ENCODE measurements at regions not wholly inside any gene's neighbourhood (a gene's known extent, or its start where the extent isn't known, plus 50 kb on each side); places are given as distances from the start of the nearest gene placed in this dataset.

GRCh38 chr22:47567126-47568090, 805.0 kb downstream of the TBC1D22A start (continued):
- TF ChIP-seq, protein P1, sequence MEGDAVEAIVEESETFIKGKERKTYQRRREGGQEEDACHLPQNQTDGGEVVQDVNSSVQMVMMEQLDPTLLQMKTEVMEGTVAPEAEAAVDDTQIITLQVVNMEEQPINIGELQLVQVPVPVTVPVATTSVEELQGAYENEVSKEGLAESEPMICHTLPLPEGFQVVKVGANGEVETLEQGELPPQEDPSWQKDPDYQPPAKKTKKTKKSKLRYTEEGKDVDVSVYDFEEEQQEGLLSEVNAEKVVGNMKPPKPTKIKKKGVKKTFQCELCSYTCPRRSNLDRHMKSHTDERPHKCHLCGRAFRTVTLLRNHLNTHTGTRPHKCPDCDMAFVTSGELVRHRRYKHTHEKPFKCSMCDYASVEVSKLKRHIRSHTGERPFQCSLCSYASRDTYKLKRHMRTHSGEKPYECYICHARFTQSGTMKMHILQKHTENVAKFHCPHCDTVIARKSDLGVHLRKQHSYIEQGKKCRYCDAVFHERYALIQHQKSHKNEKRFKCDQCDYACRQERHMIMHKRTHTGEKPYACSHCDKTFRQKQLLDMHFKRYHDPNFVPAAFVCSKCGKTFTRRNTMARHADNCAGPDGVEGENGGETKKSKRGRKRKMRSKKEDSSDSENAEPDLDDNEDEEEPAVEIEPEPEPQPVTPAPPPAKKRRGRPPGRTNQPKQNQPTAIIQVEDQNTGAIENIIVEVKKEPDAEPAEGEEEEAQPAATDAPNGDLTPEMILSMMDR (conservative IDR thresholded peaks at IDR 0.05; ENCODE audit: low read depth in 2 of 2) = no peak
- TF ChIP-seq ZNF114 (CRISPR knock-in tag; IDR thresholded peaks at IDR 0.05) = no peak
- TF ChIP-seq STAT1 (IDR thresholded peaks at IDR 0.05; ENCODE audit: unreplicated experiment) = no peak
- no peak for TF ChIP-seq NANOG (IDR thresholded peaks at IDR 0.05; ENCODE audit: borderline replicate concordance)
- TF ChIP-seq, protein P2, sequence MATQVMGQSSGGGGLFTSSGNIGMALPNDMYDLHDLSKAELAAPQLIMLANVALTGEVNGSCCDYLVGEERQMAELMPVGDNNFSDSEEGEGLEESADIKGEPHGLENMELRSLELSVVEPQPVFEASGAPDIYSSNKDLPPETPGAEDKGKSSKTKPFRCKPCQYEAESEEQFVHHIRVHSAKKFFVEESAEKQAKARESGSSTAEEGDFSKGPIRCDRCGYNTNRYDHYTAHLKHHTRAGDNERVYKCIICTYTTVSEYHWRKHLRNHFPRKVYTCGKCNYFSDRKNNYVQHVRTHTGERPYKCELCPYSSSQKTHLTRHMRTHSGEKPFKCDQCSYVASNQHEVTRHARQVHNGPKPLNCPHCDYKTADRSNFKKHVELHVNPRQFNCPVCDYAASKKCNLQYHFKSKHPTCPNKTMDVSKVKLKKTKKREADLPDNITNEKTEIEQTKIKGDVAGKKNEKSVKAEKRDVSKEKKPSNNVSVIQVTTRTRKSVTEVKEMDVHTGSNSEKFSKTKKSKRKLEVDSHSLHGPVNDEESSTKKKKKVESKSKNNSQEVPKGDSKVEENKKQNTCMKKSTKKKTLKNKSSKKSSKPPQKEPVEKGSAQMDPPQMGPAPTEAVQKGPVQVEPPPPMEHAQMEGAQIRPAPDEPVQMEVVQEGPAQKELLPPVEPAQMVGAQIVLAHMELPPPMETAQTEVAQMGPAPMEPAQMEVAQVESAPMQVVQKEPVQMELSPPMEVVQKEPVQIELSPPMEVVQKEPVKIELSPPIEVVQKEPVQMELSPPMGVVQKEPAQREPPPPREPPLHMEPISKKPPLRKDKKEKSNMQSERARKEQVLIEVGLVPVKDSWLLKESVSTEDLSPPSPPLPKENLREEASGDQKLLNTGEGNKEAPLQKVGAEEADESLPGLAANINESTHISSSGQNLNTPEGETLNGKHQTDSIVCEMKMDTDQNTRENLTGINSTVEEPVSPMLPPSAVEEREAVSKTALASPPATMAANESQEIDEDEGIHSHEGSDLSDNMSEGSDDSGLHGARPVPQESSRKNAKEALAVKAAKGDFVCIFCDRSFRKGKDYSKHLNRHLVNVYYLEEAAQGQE (IDR thresholded peaks at IDR 0.05; ENCODE audit: unreplicated experiment) = no peak
- TF ChIP-seq ETS1 (IDR thresholded peaks at IDR 0.05) = no peak
- TF ChIP-seq POLR2AphosphoS5 (IDR thresholded peaks at IDR 0.05; ENCODE audit: low read depth) = no peak
- no peak for TF ChIP-seq EZH2phosphoT487 (IDR thresholded peaks at IDR 0.05; ENCODE audit: unreplicated experiment)
- no peak for TF ChIP-seq EZH2 (IDR thresholded peaks at IDR 0.05; ENCODE audit: low read depth, unreplicated experiment)

DNA sequence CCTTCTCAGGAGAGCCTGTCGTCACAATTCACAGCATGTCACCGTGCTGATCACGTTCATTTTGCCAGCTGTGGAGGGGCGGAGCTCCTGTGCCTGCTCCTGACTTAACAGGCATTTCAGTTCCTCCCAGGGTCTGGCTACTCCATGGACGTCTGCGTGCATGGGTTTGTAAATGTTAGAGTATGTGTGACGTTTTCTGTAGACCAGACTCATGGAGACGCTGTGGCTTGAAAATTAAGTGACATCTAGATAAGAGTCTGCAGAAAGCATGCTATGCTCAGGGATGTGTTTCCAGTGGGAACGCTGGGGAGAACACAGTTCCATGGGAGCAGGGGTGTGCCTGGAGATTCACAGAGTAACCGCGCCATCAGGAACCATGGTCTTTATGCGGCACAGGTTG, 804.0 kb downstream of the TBC1D22A start:
- TF ChIP-seq POLR2AphosphoS5 (IDR thresholded peaks at IDR 0.05; ENCODE audit: low read depth) = no peak
- no peak for TF ChIP-seq CREB1 (CRISPR knock-in tag; IDR thresholded peaks at IDR 0.05; ENCODE audit: low read depth)
- TF ChIP-seq ZNF331 (CRISPR knock-in tag; IDR thresholded peaks at IDR 0.05; ENCODE audit: low read depth) = no peak
- no peak for TF ChIP-seq NANOG (IDR thresholded peaks at IDR 0.05; ENCODE audit: borderline replicate concordance)
- no peak for TF ChIP-seq EZH2phosphoT487 (IDR thresholded peaks at IDR 0.05; ENCODE audit: unreplicated experiment)
- TF ChIP-seq, protein P2 (IDR thresholded peaks at IDR 0.05; ENCODE audit: unreplicated experiment) = no peak
- no peak for TF ChIP-seq ZNF114 (CRISPR knock-in tag; IDR thresholded peaks at IDR 0.05)
- TF ChIP-seq JUNB (IDR thresholded peaks at IDR 0.05; ENCODE audit: unreplicated experiment) = no peak
- TF ChIP-seq, protein P1 (conservative IDR thresholded peaks at IDR 0.05; ENCODE audit: low read depth in 2 of 2) = no peak
- TF ChIP-seq EZH2 (IDR thresholded peaks at IDR 0.05; ENCODE audit: low read depth, unreplicated experiment) = no peak
- Mint-ChIP-seq H3K27me3 (ENCODE audit: insufficient read depth, low read depth, poor library complexity) (peaks cover 12% of the 10 kb centered on the region), H3K27ac (no peak overlapping the region), H3K9me3 (peaks cover 100% of the 10 kb centered on the region), H3K4me3 (no peak overlapping the region), H3K4me1 (no peaks in the 10 kb centered on the region), H3K36me3 (ENCODE audit: low read depth) (peaks cover 60% of the 10 kb centered on the region)
- no peaks in the 10 kb centered on the region for H4K20me1 ChIP-seq (replicated peaks; ENCODE audit: insufficient read depth)
- ATAC-seq (no peak), DNase-seq (ENCODE audit: low spot score) (no peak)
- no peaks in the 10 kb centered on the region for H3K27me3 ChIP-seq (ENCODE audit: insufficient read depth)
- peaks cover 4% of the 10 kb centered on the region; the same call in 1 of the 2 replicates for H3K36me3 ChIP-seq (ENCODE audit: insufficient read depth)
- H3F3A ChIP-seq (replicated peaks; ENCODE audit: low read depth) = no peaks in the 10 kb centered on the region
- H2AFZ ChIP-seq = no peak overlapping the region
- H3K4me1 ChIP-seq (ENCODE audit: insufficient read depth) = no peaks in the 10 kb centered on the region
- no peak overlapping the region for H3K27ac ChIP-seq (ENCODE audit: low read depth)
- H3K79me2 ChIP-seq (replicated peaks; ENCODE audit: insufficient read depth) = no peaks in the 10 kb centered on the region
- H3K9me2 ChIP-seq (ENCODE audit: insufficient read depth) = no peaks in the 10 kb centered on the region
- H3K4me3 ChIP-seq = no peak overlapping the region
- H3K4me2 ChIP-seq = no peak overlapping the region

Data from GM23338 (cell line).